ENCODE measurements at regions not wholly inside any gene's neighbourhood (a gene's known extent, or its start where the extent isn't known, plus 50 kb on each side); places are given as distances from the start of the nearest gene placed in this dataset.

GRCh38 chr7:17472518-17472917, 174.1 kb downstream of the AHR start:
- TF ChIP-seq POLR2A (IDR thresholded peaks at IDR 0.05; ENCODE audit: low read depth, low read length), result no peak
- no peak for TF ChIP-seq POLR2AphosphoS5 (IDR thresholded peaks at IDR 0.05; ENCODE audit: low read depth, low read length)
- no peak for TF ChIP-seq TAF1 (IDR thresholded peaks at IDR 0.05; ENCODE audit: borderline replicate concordance, low read depth, low read length)
